Dermis microvascular lymphatic vessel endothelial cell (primary cell): ENCODE measurements at regions not wholly inside any gene's neighbourhood (a gene's known extent, or its start where the extent isn't known, plus 50 kb on each side); places are given as distances from the start of the nearest gene placed in this dataset.
A peak's percentile ranks its signal among the peaks of the same experiment; 100 is the strongest.
"Not testable (repeated sequence)": the region's sequence is repeated elsewhere in the genome, so short reads cannot be mapped to it uniquely, and the experiment has no call there.

ENCODE experiments used
- DNase-seq, 2 donors: peaks; one replicate each; pipeline versions ENCODE4 v3.0.0 to v3.0.0-alpha.2; 2010; ENCODE audit warnings: low read depth in 2 of 2

GRCh38 chr2:39998617-39999016, 219.6 kb upstream of the THUMPD2 start:
- no peak for DNase-seq

- DNase-seq, result peak in 1 of 2 donors; percentile 1
Observed at GRCh38 chr2:39996653-39997080, 217.6 kb upstream of the THUMPD2 start.

- no peak for DNase-seq
Observed at GRCh38 chr2:39995005-39995737, 216.1 kb upstream of the THUMPD2 start.

GRCh38 chr2:39994151-39994550, 215.1 kb upstream of the THUMPD2 start:
- DNase-seq, result no peak

- no peak for DNase-seq
Observed at GRCh38 chr2:39991298-39991697, 212.2 kb upstream of the THUMPD2 start.

GRCh38 chr2:39990335-39990900, 211.4 kb upstream of the THUMPD2 start:
- no peak for DNase-seq

- DNase-seq, result no peak
Observed at GRCh38 chr2:39989888-39990287, 210.8 kb upstream of the THUMPD2 start.

- DNase-seq, result no peak
Observed at GRCh38 chr2:39981883-39982311, 202.8 kb upstream of the THUMPD2 start.

- no peak for DNase-seq
Observed at GRCh38 chr2:39975476-39976020, 196.5 kb upstream of the THUMPD2 start.

- DNase-seq, result no peak
Observed at GRCh38 chr2:39968037-39968436, 189.0 kb upstream of the THUMPD2 start.

- DNase-seq, result not testable (repeated sequence)
Observed at GRCh38 chr2:39960681-39961080, 181.6 kb upstream of the THUMPD2 start.

- DNase-seq, result no peak
Observed at GRCh38 chr2:39954346-39954745, 175.3 kb upstream of the THUMPD2 start.

GRCh38 chr2:39949131-39949530, 170.1 kb upstream of the THUMPD2 start:
- DNase-seq, result no peak

- no peak for DNase-seq
Observed at GRCh38 chr2:39948016-39948719, 169.1 kb upstream of the THUMPD2 start.

GRCh38 chr2:39947294-39948015, 168.4 kb upstream of the THUMPD2 start:
- no peak for DNase-seq

GRCh38 chr2:39942950-39943349, 163.9 kb upstream of the THUMPD2 start:
- no peak for DNase-seq

GRCh38 chr2:39938035-39938835, 159.2 kb upstream of the THUMPD2 start:
- DNase-seq, result no peak

GRCh38 chr2:39937621-39938020, 158.6 kb upstream of the THUMPD2 start:
- no peak for DNase-seq

- DNase-seq, result no peak
Observed at GRCh38 chr2:39934851-39935250, 155.8 kb upstream of the THUMPD2 start.

GRCh38 chr2:39933196-39933595, 154.1 kb upstream of the THUMPD2 start:
- no peak for DNase-seq

- DNase-seq, result no peak
Observed at GRCh38 chr2:39932198-39932597, 153.1 kb upstream of the THUMPD2 start.
